ENCODE measurements at regions not wholly inside any gene's neighbourhood (a gene's known extent, or its start where the extent isn't known, plus 50 kb on each side); places are given as distances from the start of the nearest gene placed in this dataset.
"Not testable (repeated sequence)": the region's sequence is repeated elsewhere in the genome, so short reads cannot be mapped to it uniquely, and the experiment has no call there.

DNA sequence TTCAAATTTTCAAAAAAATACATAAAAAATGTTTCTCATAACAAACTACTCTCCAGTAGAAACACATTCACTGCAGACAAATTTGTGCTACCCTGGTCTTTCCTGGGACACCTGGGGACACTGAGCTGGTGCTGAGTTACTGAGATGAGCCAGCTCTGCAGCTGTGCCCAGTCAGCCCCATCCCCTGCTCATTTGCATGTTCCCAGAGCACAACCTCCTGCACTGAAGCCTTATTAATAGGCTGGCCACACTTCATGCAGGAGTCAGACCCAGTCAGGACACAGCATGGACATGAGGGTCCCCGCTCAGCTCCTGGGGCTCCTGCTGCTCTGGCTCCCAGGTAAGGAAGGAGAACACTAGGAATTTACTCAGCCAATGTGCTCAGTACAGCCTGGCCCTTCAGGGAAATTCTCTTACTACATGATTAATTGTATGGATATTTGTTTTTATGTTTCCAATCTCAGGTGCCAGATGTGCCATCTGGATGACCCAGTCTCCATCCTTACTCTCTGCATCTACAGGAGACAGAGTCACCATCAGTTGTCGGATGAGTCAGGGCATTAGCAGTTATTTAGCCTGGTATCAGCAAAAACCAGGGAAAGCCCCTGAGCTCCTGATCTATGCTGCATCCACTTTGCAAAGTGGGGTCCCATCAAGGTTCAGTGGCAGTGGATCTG, 1529.3 kb downstream of the RPIA start:
- TF ChIP-seq, protein P1, sequence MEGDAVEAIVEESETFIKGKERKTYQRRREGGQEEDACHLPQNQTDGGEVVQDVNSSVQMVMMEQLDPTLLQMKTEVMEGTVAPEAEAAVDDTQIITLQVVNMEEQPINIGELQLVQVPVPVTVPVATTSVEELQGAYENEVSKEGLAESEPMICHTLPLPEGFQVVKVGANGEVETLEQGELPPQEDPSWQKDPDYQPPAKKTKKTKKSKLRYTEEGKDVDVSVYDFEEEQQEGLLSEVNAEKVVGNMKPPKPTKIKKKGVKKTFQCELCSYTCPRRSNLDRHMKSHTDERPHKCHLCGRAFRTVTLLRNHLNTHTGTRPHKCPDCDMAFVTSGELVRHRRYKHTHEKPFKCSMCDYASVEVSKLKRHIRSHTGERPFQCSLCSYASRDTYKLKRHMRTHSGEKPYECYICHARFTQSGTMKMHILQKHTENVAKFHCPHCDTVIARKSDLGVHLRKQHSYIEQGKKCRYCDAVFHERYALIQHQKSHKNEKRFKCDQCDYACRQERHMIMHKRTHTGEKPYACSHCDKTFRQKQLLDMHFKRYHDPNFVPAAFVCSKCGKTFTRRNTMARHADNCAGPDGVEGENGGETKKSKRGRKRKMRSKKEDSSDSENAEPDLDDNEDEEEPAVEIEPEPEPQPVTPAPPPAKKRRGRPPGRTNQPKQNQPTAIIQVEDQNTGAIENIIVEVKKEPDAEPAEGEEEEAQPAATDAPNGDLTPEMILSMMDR (conservative IDR thresholded peaks at IDR 0.05; ENCODE audit: low read length): not testable (repeated sequence)
- not testable (repeated sequence) for TF ChIP-seq EZH2phosphoT487 (IDR thresholded peaks at IDR 0.05; ENCODE audit: borderline replicate concordance)
